HCT116 (cell line): ENCODE measurements at regions not wholly inside any gene's neighbourhood (a gene's known extent, or its start where the extent isn't known, plus 50 kb on each side); places are given as distances from the start of the nearest gene placed in this dataset.

Source experiments
- CEBPB ChIP-seq: IDR thresholded peaks from 2 replicates; pipeline ENCODE4 v1.6.1; 2012; ENCODE audit warnings: low read depth
- EZH2 ChIP-seq: fragments of 200-600 bp; sonication (generic); IDR thresholded peaks from 2 replicates; pipeline ENCODE4 v1.6.1; 2017; ENCODE audit warnings: antibody characterized with exemption, mixed run types
- EZH2phosphoT487 ChIP-seq: fragments of 200-600 bp; IDR thresholded peaks from 2 replicates; pipeline ENCODE4 v1.6.1; 2018; ENCODE audit warnings: antibody characterized with exemption, borderline replicate concordance
- POLR2A ChIP-seq: IDR thresholded peaks from 2 replicates; pipeline ENCODE4 v1.7.0; 2011; ENCODE audit warnings: borderline replicate concordance; ENCODE audit not compliant: insufficient read depth, insufficient read length; ENCODE audit errors: extremely low read depth
- ZFX ChIP-seq: fragments of 450-650 bp; IDR thresholded peaks from 2 replicates; pipeline ENCODE4 v1.6.1; 2017
- TF ChIP-seq, protein P1 (sequence below), 3 experiments: fragments of 200-600 bp in 1 of 3; sonication (generic) in 1 of 3; IDR thresholded peaks in 2 of 3; conservative IDR thresholded peaks in 1 of 3; 2 replicates each; pipeline ENCODE4 v1.5.1; 2012 to 2017; ENCODE audit warnings: low read depth in 2 of 3, low read length in 2 of 3, antibody characterized with exemption in 1 of 3, borderline replicate concordance in 1 of 3, control low read depth in 1 of 3, mild to moderate bottlenecking in 1 of 3, mixed read lengths in 1 of 3, mixed run types in 1 of 3, moderate library complexity in 1 of 3; ENCODE audit not compliant: insufficient read depth in 1 of 3
- TF ChIP-seq, protein P2 (sequence below): IDR thresholded peaks from 2 replicates; pipeline ENCODE4 v1.6.1; 2012
- TF ChIP-seq, protein P3 (sequence below): IDR thresholded peaks from 2 replicates; pipeline ENCODE4 v1.6.1; 2012

DNA sequence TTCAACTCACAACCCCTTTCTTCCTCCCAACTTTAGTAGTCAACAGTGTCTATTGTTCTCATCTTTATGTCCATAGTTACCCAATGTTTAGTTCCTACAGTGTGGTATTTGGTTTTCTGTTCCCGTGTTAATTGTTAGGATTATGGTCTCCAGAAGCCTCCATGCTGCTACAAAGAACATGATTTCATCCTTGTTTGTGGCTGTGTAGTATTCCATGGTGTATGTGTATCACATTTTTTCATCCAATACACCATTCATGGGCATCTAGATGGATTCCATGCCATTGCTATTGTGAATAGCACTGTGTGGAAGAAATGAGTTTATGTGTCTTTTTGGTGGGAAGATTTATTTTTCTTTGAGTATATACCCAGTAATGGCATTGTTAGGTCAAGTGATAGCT is 420.3 kb downstream of the XYLT1 start:
- TF ChIP-seq, protein P1, sequence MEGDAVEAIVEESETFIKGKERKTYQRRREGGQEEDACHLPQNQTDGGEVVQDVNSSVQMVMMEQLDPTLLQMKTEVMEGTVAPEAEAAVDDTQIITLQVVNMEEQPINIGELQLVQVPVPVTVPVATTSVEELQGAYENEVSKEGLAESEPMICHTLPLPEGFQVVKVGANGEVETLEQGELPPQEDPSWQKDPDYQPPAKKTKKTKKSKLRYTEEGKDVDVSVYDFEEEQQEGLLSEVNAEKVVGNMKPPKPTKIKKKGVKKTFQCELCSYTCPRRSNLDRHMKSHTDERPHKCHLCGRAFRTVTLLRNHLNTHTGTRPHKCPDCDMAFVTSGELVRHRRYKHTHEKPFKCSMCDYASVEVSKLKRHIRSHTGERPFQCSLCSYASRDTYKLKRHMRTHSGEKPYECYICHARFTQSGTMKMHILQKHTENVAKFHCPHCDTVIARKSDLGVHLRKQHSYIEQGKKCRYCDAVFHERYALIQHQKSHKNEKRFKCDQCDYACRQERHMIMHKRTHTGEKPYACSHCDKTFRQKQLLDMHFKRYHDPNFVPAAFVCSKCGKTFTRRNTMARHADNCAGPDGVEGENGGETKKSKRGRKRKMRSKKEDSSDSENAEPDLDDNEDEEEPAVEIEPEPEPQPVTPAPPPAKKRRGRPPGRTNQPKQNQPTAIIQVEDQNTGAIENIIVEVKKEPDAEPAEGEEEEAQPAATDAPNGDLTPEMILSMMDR (IDR thresholded peaks at IDR 0.05 in 2 of 3, conservative IDR thresholded peaks at IDR 0.05 in 1 of 3; ENCODE audit: borderline replicate concordance in 1 of 3, insufficient read depth in 1 of 3, low read depth in 2 of 3, low read length in 2 of 3) = no peak
- TF ChIP-seq EZH2 (no peak), POLR2A (no peak), ZFX (no peak), EZH2phosphoT487 (no peak), CEBPB (no peak)
- TF ChIP-seq, protein P2, sequence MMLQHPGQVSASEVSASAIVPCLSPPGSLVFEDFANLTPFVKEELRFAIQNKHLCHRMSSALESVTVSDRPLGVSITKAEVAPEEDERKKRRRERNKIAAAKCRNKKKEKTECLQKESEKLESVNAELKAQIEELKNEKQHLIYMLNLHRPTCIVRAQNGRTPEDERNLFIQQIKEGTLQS = no peak
- TF ChIP-seq, protein P3, sequence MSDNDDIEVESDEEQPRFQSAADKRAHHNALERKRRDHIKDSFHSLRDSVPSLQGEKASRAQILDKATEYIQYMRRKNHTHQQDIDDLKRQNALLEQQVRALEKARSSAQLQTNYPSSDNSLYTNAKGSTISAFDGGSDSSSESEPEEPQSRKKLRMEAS = no peak
